MCF 10A (cell line): ENCODE measurements at regions not wholly inside any gene's neighbourhood (a gene's known extent, or its start where the extent isn't known, plus 50 kb on each side); places are given as distances from the start of the nearest gene placed in this dataset.

Experiments
- BruUV-seq: library from RNA; stranded (reverse); fragments of 400-500 nt; replicated peaks from 2 replicates; lab custom pipeline; 2021; lab: Mats Ljungman, UMichigan
- CTCF ChIA-PET: fragments of 300-600 bp; sonication (Branson Sonifier 250); formaldehyde crosslinking; extraction: SDS; loops from one replicate; lab custom pipeline; 2021; ENCODE audit warnings: antibody characterized with exemption, inconsistent platforms; lab: Yijun Ruan, JAX
- POLR2A ChIA-PET: fragments of 300-600, 350-650 bp; sonication (Branson Sonifier 250); formaldehyde crosslinking; extraction: SDS; loops from one replicate; lab custom pipeline; 2020; ENCODE audit warnings: antibody characterized with exemption, inconsistent platforms; lab: Yijun Ruan, JAX
- DNase-seq: peaks from one replicate; pipeline ENCODE4 v3.0.0-alpha.2; 2018; ENCODE audit not compliant: unreplicated experiment
- H3K27ac Mint-ChIP-seq: one replicate; pipeline ENCODE4 v1.8.0; 2022; ENCODE audit warnings: mild to moderate bottlenecking, low read depth, mixed read lengths; ENCODE audit not compliant: unreplicated experiment
- H3K27me3 Mint-ChIP-seq: one replicate; pipeline ENCODE4 v1.8.0; 2022; ENCODE audit warnings: mixed read lengths; ENCODE audit not compliant: insufficient read depth, unreplicated experiment
- H3K36me3 Mint-ChIP-seq: one replicate; pipeline ENCODE4 v1.8.0; 2022; ENCODE audit warnings: mild to moderate bottlenecking, moderate library complexity, mixed read lengths; ENCODE audit not compliant: insufficient read depth, unreplicated experiment
- H3K4me1 Mint-ChIP-seq: one replicate; pipeline ENCODE4 v1.8.0; 2022; ENCODE audit warnings: mixed read lengths; ENCODE audit not compliant: insufficient read depth, unreplicated experiment
- H3K4me3 Mint-ChIP-seq: one replicate; pipeline ENCODE4 v1.8.0; 2022; ENCODE audit warnings: mild to moderate bottlenecking, moderate library complexity, mixed read lengths; ENCODE audit not compliant: unreplicated experiment
- H3K9me3 Mint-ChIP-seq: one replicate; pipeline ENCODE4 v1.8.0; 2022; ENCODE audit warnings: mixed read lengths; ENCODE audit not compliant: unreplicated experiment
- CTCF ChIP-seq: fragments of 200-600 bp; IDR thresholded peaks from one replicate; pipeline ENCODE4 v1.8.0; 2022; ENCODE audit warnings: antibody characterized with exemption, mild to moderate bottlenecking; ENCODE audit not compliant: unreplicated experiment
- intact Hi-C: fragments of 100-400 bp; cut with micrococcal nuclease; formaldehyde crosslinking; loops from 2 replicates; pipeline ENCODE4 v1.14.1; 2022

DNA sequence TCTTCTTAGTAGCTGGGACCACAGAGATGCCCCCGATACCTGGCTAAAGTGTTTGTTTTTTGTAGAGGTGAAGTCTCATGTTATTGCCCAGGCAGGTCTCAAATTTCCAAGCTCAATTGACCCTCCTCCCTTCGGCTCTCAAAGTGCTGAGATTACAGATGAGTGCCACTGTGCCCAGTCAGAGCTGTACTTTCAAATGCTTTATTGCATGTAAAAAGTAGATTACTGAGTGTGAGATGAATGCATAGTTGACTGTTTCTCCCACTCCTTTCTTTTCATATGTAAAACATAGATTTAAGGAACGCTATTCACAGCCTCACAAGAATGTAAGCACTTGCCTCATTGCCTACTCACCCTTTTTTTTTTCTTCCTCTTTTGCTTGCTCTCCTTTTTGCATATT, 984.4 kb upstream of the PABPC4L start:
- H3K27ac Mint-ChIP-seq = no peak overlapping the region
- H3K4me1 Mint-ChIP-seq = no peaks in the 10 kb centered on the region
- intact Hi-C loops = no loop called here
- H3K27me3 Mint-ChIP-seq = no peaks in the 10 kb centered on the region
- ChIA-PET CTCF (interaction anchor here (0.6 kb wide), 1 partner anchor 42 kb away, joined by 3 read pairs; no protein-coding TSS in a partner anchor), POLR2A (no interaction called here)
- H3K36me3 Mint-ChIP-seq = no peaks in the 10 kb centered on the region
- no peak for DNase-seq
- BruUV-seq = no TSS peak
- H3K4me3 Mint-ChIP-seq = no peak overlapping the region
- peaks cover under 1% of the 10 kb centered on the region for H3K9me3 Mint-ChIP-seq
- TF ChIP-seq CTCF = no peak

DNA sequence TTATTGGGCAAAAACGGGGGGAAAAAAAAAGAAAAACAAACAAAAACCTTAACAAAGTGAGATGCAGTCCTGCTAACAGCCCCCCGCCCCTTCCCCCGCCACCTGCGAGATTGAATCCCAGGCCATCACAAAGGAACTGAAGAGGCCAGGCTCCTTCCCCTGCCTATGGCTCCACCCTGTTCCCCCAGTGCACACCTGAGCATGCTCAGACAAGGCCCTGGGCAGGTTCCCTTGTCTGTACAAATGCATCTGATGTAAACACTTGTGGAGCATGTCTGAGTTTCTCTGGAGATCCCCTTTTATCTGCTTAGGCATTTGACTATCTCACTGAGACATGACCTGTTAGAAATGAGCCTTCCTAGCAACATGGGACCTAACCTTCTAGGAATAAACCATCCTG, 983.7 kb upstream of the PABPC4L start:
- BruUV-seq = no TSS peak
- DNase-seq = no peak
- Mint-ChIP-seq H3K27me3 (no peaks in the 10 kb centered on the region), H3K4me1 (no peaks in the 10 kb centered on the region), H3K4me3 (no peak overlapping the region), H3K36me3 (no peaks in the 10 kb centered on the region), H3K27ac (no peak overlapping the region), H3K9me3 (peaks cover 8% of the 10 kb centered on the region)
- intact Hi-C loops = no loop called here
- CTCF ChIA-PET = interaction anchor here (0.6 kb wide), 2 partner anchors 43 to 1656 kb away, joined by 3 read pairs; no protein-coding TSS in a partner anchor
- TF ChIP-seq CTCF = no peak
- POLR2A ChIA-PET = no interaction called here

DNA sequence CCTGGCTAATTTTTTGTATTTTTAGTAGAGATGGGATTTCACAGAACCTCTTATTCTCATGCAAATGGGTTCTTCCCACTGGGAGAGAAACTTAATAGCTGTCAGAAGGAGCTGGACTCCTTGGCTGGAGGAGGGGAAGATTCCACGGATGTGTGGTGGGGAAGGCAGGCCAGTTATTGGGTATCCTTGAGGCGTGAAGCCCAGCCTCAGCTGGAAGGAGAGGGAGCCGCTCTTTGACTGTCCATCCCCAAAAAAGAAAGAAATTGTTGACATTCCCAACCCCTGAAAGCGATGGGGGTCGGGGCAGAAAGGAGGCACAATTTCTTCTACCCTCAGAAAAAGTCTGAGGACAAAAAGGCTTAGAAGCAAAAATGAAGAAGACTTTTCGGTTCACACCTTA, 983.1 kb upstream of the PABPC4L start:
- intact Hi-C loops = no loop called here
- Mint-ChIP-seq H3K4me1 (no peaks in the 10 kb centered on the region), H3K4me3 (no peak overlapping the region), H3K27ac (no peak overlapping the region), H3K36me3 (no peaks in the 10 kb centered on the region), H3K9me3 (peaks cover 10% of the 10 kb centered on the region), H3K27me3 (no peaks in the 10 kb centered on the region)
- BruUV-seq = no TSS peak
- no peak for DNase-seq
- ChIA-PET POLR2A (no interaction called here), CTCF (interaction anchor here (0.6 kb wide), 1 partner anchor 1656 kb away, joined by 3 read pairs; no protein-coding TSS in a partner anchor)
- no peak for TF ChIP-seq CTCF

DNA sequence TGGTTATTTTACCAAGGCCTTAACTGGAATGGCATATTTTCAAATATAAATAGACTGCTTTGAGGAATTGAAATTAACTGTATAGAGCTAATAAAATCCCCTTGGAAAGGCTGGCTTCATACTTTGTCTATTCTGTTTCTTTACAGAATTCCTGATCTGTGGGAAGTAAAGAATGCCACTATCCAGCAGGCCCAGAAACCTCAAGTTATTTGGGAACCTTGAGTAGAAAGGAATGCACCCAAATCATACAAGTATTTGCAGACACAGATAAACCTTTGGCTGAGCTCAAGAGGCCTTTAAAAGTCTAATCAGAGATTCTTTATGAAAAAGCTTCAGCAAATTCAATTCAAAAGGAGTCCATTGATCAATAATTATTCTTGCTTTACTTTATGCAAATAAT, 975.7 kb upstream of the PABPC4L start:
- intact Hi-C loops = no loop called here
- no peaks in the 10 kb centered on the region for H3K36me3 Mint-ChIP-seq
- ChIA-PET POLR2A (no interaction called here), CTCF (no interaction called here)
- H3K27me3 Mint-ChIP-seq = no peaks in the 10 kb centered on the region
- no peak overlapping the region for H3K4me3 Mint-ChIP-seq
- no peak for TF ChIP-seq CTCF
- DNase-seq = no peak
- peaks cover 13% of the 10 kb centered on the region for H3K9me3 Mint-ChIP-seq
- BruUV-seq = no TSS peak
- H3K27ac Mint-ChIP-seq = no peak overlapping the region
- H3K4me1 Mint-ChIP-seq = no peaks in the 10 kb centered on the region
